ENCODE measurements at regions not wholly inside any gene's neighbourhood (a gene's known extent, or its start where the extent isn't known, plus 50 kb on each side); places are given as distances from the start of the nearest gene placed in this dataset.
A peak's percentile ranks its signal among the peaks of the same experiment; 100 is the strongest.
"Not testable (repeated sequence)": the region's sequence is repeated elsewhere in the genome, so short reads cannot be mapped to it uniquely, and the experiment has no call there.

DNA sequence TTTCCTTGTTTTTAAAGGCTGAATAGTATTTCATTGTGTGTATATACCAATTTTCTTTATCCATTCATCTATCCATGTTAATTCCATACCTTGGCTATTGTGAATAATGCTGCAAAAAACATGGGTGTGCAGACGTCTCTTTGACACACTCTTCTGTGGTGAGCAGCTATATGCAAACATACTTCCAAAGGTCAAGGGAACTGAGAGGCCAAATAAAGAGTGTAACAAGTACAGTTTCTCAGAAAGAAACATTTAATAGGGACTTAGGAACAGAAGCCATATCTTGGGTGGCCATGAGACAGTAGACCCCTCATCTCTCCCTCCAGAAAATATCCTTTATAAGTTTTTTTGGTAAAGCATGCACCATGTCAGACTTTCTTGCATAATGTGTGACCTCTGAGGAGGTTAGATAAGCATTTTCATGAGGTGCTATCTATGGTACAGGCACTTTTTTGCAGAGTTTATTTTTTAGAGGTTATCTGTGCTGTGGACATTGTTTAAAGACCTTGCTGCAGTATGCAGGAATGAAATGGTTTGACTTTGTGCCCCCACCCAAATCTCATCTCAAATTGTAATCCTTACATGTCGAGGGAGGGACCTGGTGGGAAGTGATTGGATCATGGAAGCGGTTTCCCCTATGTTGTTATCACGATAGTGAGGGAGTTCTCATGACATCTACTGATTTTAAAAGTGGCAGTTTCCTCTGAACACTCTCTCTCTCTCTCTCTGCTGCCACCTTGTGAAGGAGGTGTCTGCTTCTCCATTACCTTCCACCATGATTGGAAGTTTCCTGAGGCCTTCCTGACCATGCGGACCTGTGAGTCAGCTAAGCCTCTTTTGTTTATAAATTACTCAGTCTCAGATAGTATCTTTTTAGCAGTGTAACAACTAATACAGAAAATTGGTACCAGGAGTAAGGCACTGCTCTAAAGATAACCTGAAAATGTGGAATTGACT lies 1202.3 kb downstream of the GALC start:
- DNase-seq (ENCODE audit: low spot score), result peak; percentile 5

DNA sequence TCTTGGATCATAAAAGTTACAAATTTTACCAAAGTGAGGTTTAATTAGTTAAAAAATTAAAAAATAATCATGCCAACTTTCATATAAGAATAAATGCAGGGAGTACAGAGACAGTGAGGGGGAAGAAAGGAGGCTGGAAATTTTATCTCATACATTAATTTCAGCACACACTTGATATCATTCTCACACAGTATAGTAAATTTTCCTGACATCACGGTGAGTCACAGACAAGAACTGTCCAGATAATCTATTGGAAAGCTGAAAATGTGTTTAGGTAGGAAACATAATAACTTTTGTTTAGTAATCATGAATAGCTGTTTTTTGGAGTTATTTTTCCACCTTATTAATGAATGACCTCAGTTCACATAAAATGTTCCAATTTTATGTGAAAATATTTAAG lies 1204.8 kb downstream of the GALC start:
- DNase-seq (ENCODE audit: low spot score), result no peak

DNA sequence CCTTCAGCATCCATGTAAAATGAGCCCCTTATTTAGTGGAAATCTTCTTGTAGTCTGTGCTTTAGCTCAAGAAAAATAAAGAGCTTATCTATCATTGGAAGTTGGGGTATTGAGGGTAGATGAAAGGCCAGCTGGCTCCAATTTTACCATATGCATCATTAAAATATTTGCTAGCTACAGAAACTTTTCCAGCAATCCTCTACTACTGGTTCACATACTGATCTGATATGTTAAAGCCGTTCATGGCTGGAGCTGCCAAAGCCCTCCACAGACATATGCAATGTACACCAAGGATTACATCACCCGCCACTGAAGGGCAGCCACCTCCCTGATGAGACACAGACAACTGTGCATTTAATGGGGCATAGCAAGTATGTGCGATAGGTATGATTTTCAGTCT lies 1205.3 kb downstream of the GALC start:
- DNase-seq (ENCODE audit: low spot score), result peak; percentile 5

DNA sequence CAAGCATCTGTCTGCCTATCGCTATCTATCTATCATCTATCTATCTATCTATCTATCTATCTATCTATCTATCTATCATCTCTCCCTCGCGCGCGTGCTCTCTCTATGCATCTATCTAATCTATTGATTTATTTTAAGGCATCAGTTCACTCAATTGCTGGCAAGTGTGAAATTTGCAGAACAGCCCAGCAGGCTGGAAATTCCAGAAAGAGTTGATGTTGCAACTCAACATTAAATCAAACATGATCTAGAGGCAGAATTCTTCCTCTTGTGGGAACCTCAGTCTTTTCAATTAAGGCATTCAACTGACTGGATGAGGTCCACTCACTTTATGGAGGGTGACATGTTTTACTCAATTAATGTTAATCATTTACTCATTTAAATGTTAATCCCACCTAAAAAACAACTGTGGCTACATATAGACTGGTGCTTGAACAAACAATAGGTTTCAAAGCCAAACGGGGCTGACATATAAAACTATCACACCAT lies 1210.8 kb downstream of the GALC start:
- DNase-seq (ENCODE audit: low spot score), result no peak

DNA sequence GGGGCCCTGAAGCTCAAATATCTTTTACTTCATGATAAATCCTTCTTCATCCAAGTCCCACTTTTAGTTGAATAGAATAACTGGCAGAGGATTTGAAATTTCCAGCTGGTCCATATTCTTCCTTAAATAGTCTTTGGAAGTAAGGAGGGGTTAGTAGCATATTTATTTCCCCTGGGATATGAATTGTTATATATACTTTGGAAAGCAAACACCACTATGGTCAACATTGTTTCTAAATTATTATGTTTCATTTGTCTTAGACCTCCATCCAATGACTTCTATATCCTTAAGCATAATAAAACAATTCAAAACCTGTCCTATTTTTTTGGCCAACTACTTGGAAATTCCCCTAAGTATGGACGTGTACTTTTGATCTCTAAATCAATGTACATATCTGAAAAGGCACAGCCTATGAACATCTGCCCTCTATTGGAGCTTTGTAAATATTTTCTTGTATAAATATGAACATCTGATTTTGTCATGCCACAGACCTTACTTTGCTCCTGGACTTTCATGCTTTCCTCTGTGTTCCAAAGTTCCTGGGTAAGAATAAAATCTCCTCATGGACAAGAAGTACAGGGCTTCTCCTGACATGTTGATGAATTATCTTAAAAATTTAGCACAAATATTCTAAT lies 1212.0 kb downstream of the GALC start:
- no peak for DNase-seq (ENCODE audit: low spot score)

DNA sequence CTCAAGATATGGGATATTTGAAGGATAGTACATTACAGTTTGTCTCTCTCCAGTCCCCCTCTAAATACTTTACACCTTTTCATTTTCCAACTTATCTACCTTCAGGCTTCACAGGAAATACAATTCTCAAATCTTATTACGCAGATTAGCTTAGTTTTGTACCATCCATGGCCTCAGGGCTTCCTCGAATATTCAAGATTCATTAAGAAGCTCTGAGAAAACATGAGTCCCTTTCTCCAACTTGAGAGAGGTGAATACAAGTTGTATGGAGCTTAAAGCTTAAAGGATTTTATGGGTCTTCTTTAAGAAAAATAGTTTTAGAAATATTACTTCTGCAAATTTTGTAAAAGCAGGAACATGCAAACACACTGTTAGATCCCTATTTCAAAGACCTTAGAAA lies 1212.5 kb downstream of the GALC start:
- DNase-seq (ENCODE audit: low spot score), result no peak

DNA sequence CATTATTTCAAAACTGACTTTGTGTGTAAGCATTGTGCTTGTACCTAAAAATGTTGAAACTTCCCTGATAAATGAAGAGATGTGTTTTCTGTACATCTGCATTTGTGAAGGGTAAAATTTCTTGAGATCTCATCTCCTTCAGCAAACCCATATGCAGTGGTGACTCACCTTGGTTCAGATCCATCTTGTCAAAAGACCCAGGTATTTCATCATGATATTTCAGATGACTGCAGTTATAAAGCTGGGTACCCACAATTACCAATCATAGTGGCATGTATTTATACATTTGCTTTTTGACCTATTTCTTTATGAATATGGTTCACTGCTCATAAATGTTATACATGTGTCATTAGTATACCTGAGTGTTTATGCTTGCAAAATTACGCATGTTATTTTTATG lies 1213.6 kb downstream of the GALC start:
- no peak for DNase-seq (ENCODE audit: low spot score)

DNA sequence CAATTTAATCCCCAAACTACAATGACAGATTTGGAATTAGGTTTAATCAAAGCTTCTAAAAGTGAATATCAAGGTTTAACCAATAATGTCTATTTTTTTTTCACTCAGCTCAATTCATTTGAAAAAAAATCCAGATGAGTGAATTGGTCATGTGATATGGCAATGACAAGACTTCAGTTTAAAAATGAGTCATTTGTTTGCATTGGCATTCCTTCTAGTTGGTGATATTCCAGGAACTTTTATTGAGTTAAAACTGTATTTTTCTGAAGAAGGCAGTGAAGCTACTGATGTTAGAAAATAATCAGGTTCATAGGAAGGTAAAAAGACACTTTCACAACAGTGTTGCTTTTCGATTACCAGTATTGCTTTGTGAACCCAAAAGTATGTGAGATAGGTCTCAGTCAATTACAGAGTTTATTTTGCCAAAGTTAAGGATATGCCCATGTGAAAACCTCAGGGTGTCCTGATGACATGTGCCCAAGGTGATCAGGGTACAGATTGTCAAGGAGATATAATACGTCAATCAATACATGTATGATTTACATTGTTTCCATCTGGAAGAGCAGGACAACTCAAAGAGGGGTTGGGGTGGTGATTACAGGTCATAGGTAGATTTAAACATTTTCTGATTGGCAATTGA lies 1214.9 kb downstream of the GALC start:
- no peak for DNase-seq (ENCODE audit: low spot score)

DNA sequence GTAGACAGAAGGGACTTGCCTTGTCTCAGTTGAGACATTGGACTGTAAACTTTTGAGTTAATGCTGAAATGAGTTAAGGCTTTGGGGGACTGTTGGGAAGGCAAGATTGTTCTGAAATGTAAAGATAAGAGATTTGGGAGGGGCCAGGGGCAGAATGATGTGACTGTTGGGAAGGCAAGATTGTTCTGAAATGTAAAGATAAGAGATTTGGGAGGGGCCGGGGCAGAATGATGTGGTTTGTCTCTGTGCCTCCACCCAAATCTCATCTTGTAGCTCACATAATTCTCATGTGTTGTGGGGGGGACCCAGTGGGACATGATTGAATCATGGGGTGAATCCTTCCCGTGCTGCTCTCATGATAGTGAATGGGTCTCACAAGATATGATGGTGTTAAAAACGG lies 1217.1 kb downstream of the GALC start:
- not testable (repeated sequence) for DNase-seq (ENCODE audit: low spot score)

DNA sequence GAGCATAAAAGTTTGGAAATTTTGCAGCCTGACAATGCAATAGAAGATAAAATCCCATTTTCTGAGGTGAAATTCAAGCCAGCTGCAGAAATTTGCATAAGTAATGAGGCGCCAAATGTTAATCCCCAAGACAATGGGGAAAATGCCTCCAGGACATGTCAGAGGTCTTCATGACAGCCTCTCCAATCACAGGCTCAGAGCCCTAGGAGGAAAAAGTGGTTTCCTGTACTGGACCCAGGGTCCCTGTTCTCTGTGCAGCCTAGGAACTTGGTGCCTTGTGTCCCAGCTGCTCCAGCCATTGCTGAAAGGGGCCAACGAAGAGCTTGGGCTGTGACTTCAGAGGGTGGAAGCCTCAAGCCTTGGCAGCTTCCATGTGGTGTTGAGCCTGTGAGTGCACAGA lies 1218.1 kb downstream of the GALC start:
- DNase-seq (ENCODE audit: low spot score), result no peak

DNA sequence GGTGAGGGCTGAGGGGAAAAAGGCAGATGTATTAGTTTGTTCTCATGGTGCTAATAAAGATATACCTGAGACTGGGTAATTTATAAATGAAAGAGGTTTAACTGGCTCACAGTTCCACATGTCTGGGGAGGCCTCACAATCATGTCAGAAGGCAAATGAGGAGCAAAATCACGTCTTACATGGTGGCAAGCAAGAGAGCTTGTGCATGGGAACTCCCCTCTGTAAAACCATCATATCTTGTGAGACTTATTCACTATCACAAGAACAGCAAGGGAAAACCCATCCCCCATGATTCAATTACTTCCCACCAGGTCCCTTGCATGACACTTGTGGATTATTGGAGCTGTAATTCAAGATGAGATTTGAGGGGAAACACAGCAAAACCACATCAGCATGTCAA lies 1220.9 kb downstream of the GALC start:
- DNase-seq (ENCODE audit: low spot score), result no peak

DNA sequence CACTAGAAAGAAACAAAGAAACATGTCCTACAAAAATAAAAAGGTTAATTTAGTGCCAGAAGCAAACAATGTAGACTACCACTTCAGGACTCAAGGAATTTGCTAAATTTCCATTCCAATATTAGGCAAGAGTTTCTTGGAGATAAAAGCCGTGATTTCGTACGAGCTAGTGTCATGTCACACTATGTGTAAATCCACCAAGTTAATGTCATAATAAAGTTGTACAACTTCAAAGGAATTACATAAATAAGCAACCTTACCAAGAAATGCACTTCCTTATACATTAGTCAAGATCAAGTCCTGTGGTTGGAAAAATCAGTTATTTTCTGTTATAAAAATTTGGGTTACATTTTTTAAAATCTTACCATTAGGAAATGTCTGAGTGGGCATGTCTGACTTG lies 1222.8 kb downstream of the GALC start:
- no peak for DNase-seq (ENCODE audit: low spot score)

DNA sequence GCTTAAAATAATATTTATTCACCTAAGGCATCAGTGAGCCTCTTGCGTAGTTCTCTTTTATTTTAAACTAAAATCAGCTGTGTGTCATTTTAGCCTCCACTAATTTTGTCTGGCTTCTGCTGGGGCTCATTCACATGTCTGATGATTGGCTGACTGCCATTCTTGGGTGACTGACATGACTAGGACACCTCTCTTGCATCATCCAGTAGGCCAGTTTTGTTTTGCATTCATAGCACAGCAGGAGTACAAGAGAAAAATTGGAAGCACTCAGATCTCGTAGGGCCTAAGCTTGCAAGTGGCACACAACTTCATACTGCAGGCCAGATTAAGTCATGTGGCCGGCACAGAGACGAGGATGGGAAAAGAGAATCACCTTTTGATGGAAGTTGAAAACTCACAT lies 1226.5 kb downstream of the GALC start:
- DNase-seq (ENCODE audit: low spot score), result no peak

DNA sequence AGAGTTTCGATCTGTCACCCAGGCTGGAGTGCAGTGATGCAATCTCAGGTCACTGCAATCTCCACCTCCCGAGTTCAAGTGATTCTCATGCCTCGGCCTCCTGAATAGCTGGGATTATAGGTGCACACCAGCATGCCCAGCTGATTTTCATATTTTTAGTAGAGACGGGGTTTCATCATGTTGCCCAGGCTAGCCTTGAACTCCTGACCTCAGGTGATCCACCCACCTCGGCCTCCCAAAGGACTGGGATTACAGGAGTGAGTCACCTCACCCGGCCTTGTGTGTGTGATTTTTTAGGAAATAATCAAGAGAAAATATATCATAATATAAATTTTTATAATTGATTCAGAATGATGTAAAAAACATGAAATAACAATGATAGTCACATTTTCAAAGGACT lies 1231.4 kb downstream of the GALC start:
- DNase-seq (ENCODE audit: low spot score), result no peak

DNA sequence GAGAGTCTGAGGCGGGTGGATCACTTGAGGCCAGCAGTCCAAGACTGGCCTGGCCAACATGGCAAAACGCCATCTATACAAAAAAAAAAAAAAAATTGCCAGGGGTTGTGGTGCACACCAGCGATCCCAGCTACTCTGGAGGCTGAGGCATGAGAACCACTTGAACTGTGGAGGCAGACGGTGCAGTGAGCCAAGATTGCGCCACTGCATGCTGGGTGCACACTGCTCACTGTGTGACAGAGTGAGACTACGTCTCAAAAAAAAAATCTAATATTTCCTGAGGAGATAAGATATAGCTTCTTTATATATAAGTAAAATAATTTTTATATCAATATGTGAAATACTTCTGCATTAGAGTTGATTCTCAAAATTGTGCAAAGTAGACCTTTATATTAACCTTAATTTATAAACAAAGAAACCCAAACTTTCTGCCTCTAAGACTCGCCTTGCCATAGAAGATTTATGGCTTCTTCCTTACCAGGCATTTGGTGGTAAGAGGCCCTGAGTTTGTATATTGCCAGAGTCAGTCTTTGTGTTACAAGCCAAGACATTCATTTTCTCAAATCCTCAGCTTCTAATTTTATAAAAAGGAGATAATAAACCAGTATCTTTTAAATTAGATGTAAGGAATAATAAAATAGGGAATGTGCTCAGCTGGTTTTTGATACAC lies 1226.7 kb downstream of the FLRT2 start:
- DNase-seq (ENCODE audit: low spot score), result no peak

DNA sequence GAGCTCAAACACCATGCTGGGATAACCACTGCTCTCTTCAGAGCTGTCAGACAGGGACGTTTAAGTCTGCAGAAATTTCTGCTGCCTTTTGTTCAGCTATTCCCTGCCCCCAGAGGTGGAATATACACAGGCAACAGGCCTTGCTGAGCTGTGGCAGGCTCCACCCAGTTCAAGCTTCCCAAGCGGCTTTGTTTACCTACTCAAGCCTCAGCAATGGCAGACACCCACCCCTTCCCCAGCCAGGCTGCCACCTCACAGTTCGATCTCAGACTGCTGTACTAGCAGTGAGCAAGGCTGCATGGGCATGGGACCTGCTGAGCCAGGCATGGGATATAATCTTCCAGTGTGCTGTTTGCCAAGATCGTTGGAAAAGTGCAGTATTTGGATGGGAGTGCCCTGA lies 1220.5 kb downstream of the FLRT2 start:
- not testable (repeated sequence) for DNase-seq (ENCODE audit: low spot score)

DNA sequence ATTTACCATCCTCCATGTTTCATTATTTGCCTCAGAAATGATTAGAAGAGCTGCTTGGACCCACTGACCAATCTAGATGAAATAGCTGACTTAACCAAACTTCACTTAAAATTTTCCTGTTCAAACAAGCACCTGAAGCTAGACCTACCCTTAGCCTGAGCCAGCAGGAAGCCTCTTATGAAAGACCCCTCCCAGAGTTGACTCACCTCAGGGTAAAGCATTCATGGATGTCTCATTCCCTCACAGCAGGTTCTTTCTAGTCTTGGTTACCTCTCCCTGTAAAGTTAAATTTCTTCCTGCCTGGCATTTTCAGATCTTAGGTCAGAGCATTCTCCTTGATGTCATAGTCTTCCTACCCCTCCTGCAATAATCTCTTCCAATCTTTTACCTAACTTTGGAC lies 1209.8 kb downstream of the FLRT2 start:
- DNase-seq (ENCODE audit: low spot score), result no peak

DNA sequence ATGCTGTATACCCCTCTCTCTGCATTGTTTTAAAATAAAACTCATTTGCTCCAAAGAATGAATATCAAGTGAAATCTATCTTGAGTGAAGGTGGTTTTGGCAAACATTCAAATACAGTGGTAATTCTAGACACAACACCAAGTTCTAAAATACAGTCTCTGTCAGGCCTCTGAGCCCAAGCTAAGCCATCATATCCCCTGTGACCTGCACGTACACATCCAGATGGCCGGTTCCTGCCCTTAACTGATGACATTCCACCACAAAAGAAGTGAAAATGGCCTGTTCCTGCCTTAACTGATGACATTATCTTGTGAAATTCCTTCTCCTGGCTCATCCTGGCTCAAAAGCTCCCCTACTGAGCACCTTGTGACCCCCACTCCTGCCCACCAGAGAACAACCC lies 1201.5 kb downstream of the FLRT2 start:
- DNase-seq (ENCODE audit: low spot score), result not testable (repeated sequence)

DNA sequence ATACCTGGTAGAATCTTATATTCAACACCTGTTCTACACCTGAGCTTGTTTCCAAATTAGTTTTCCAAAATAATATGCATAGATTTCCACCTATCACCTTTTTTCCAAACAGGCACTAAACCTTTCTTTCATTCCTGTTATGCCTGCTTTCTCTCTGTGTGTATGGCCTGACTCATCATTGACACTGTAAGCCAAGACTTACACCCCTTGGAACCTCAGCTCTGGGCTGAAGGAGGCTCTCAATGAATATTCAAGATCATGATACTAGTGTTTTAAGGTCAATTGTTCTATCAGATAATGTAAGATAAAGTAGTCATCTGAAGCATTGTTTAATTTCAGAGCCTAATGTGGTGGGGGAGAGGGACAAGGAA lies 1193.3 kb downstream of the FLRT2 start:
- no peak for DNase-seq (ENCODE audit: low spot score)

DNA sequence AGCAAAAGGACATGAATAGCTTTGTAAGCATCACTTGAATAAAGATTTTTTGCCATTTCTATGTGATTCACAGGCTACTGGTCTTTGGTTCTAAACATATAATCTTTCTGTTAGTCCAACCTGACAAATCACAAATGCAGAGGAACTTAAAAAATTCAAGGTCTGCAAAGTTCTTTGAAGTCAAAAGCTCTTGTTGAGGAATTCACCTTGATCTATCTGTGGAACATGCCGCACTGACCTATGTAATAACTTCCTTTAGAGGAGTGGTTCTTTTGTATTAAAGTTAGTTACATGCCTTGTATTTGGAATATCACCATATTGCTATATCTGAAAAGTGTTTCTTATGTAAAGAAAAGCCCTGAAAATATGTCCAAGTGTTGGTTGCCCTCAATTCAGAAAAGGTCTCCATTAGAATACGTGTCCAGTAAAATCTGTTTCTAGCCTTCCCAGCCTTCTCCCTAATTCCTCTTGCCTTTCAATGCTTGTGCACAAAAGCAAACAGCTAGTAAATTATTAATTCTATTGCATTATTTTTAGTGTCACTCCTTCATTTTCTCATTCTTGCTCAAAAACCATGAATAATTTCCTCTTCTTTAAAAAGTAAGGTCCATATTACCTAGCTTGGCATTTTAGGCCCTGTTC lies 1192.8 kb downstream of the FLRT2 start:
- no peak for DNase-seq (ENCODE audit: low spot score)

DNA sequence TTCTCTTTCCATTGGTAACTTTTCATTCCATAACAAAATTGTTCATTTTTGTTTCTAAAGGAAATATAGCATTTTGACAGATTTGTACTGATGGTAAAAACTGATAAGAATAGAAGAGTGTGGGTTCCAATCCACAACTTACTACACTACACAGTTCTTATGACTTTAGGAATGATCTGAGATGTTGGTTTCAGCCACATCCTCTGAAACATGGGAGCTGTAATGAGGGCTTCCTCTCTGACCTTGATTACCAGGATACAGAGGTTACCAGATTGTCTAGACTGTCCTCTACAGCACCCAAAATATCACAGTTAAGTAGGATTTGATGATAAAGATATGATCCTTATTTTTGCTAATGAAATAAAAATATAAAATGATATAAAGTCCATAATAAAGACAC lies 1184.6 kb downstream of the FLRT2 start:
- DNase-seq (ENCODE audit: low spot score), result no peak

DNA sequence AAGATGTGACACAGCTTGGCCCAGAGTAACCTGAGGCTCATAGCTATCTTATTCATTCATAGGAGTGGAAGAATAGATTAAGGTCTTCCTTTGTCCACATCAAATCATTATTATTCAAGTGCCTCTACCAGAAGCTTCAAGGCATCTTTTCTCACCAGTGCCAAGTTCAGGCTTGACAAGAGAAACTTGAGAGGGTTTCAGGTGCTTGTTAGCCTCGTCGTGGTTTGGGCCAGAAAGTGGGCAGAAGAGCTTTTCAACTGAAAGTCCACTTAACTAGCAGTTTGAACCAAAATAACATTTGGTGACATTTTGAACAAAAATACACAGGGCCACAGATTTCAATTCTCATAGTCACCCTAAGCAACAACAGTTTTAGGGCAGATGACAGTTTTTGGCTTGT lies 1184.2 kb downstream of the FLRT2 start:
- no peak for DNase-seq (ENCODE audit: low spot score)
